Glomerular visceral epithelial cell (primary cell): ENCODE measurements at regions not wholly inside any gene's neighbourhood (a gene's known extent, or its start where the extent isn't known, plus 50 kb on each side); places are given as distances from the start of the nearest gene placed in this dataset.

ENCODE experiments used
- DNase-seq: peaks from one replicate; pipeline ENCODE4 v3.0.0-alpha.2; 2016; ENCODE audit errors: extremely low spot score

GRCh38 chrX:20863649-20864048 is 510.6 kb upstream of the CNKSR2 start:
- DNase-seq: no peak

GRCh38 chrX:20861113-20861512 is 513.1 kb upstream of the CNKSR2 start:
- no peak for DNase-seq

GRCh38 chrX:20857746-20858145 is 516.5 kb upstream of the CNKSR2 start:
- no peak for DNase-seq

GRCh38 chrX:20838477-20838876 is 535.7 kb upstream of the CNKSR2 start:
- no peak for DNase-seq

GRCh38 chrX:20829665-20830491 is 544.3 kb upstream of the CNKSR2 start:
- peak; percentile 18 for DNase-seq

- DNase-seq: no peak
These were observed 548.2 kb upstream of the CNKSR2 start for GRCh38 chrX:20825984-20826383.

- no peak for DNase-seq
These were observed 537.3 kb upstream of the RPS6KA3 start for GRCh38 chrX:20803971-20804370.

GRCh38 chrX:20802036-20802435 is 535.3 kb upstream of the RPS6KA3 start:
- DNase-seq: no peak

GRCh38 chrX:20796450-20796849 is 529.7 kb upstream of the RPS6KA3 start:
- DNase-seq: no peak

- DNase-seq: no peak
These were observed 522.4 kb upstream of the RPS6KA3 start for GRCh38 chrX:20789103-20789502.

GRCh38 chrX:20767346-20767745 is 500.6 kb upstream of the RPS6KA3 start:
- no peak for DNase-seq

GRCh38 chrX:20756585-20756984 is 489.9 kb upstream of the RPS6KA3 start:
- DNase-seq: no peak

- DNase-seq: no peak
These were observed 486.4 kb upstream of the RPS6KA3 start for GRCh38 chrX:20753076-20753475.

GRCh38 chrX:20746690-20747089 is 480.0 kb upstream of the RPS6KA3 start:
- no peak for DNase-seq

GRCh38 chrX:20743046-20743445 is 476.3 kb upstream of the RPS6KA3 start:
- DNase-seq: no peak

- no peak for DNase-seq
These were observed 475.4 kb upstream of the RPS6KA3 start for GRCh38 chrX:20742106-20742505.

- DNase-seq: no peak
These were observed 473.7 kb upstream of the RPS6KA3 start for GRCh38 chrX:20740443-20740842.

- DNase-seq: no peak
These were observed 472.5 kb upstream of the RPS6KA3 start for GRCh38 chrX:20739038-20739745.

- no peak for DNase-seq
These were observed 462.7 kb upstream of the RPS6KA3 start for GRCh38 chrX:20729416-20729815.

GRCh38 chrX:20727447-20727846 is 460.7 kb upstream of the RPS6KA3 start:
- DNase-seq: no peak

- no peak for DNase-seq
These were observed 454.4 kb upstream of the RPS6KA3 start for GRCh38 chrX:20720954-20721626.

GRCh38 chrX:20718592-20719380 is 452.1 kb upstream of the RPS6KA3 start:
- DNase-seq: no peak
